H9 (cell line): ENCODE measurements at regions not wholly inside any gene's neighbourhood (a gene's known extent, or its start where the extent isn't known, plus 50 kb on each side); places are given as distances from the start of the nearest gene placed in this dataset.

ENCODE experiments used
- DNase-seq: peaks from one replicate; pipeline ENCODE4 v3.0.0-alpha.2; 2017
- H2AFZ ChIP-seq: one replicate; pipeline ENCODE4 v1.6.1; 2013; ENCODE audit warnings: mild to moderate bottlenecking, low read length, control low read depth, moderate library complexity
- H2AK5ac ChIP-seq: 2 replicates; pipeline ENCODE4 v1.6.1; 2013; ENCODE audit warnings: low read length, control low read depth, mixed read lengths; ENCODE audit not compliant: insufficient read length
- H2BK120ac ChIP-seq: one replicate; pipeline ENCODE4 v1.6.1; 2013; ENCODE audit warnings: low read depth, mild to moderate bottlenecking, low read length, control low read depth, inconsistent platforms; ENCODE audit not compliant: poor library complexity, severe bottlenecking
- H2BK12ac ChIP-seq: 2 replicates; pipeline ENCODE4 v1.6.1; 2013; ENCODE audit warnings: low read length, control low read depth, mixed read lengths, low read depth; ENCODE audit not compliant: insufficient read length
- H2BK15ac ChIP-seq: 2 replicates; pipeline ENCODE4 v1.6.1; 2013; ENCODE audit warnings: low read depth, low read length, control low read depth
- H2BK20ac ChIP-seq: one replicate; pipeline ENCODE4 v1.6.1; 2013; ENCODE audit warnings: low read depth, mild to moderate bottlenecking, low read length, control low read depth, inconsistent platforms; ENCODE audit not compliant: poor library complexity, severe bottlenecking
- H2BK5ac ChIP-seq: 2 replicates; pipeline ENCODE4 v1.6.1; 2013; ENCODE audit warnings: low read length, control low read depth, mixed read lengths; ENCODE audit not compliant: insufficient read length
- H3K14ac ChIP-seq: 2 replicates; pipeline ENCODE4 v1.6.1; 2013; ENCODE audit warnings: low read length, control low read depth; ENCODE audit not compliant: insufficient read depth
- H3K18ac ChIP-seq: 2 replicates; pipeline ENCODE4 v1.6.1; 2013; ENCODE audit warnings: low read depth, mild to moderate bottlenecking, mixed read lengths, low read length, control low read depth; ENCODE audit not compliant: insufficient read length
- H3K23ac ChIP-seq: 2 replicates; pipeline ENCODE4 v1.6.1; 2013; ENCODE audit warnings: low read length, control low read depth, mixed read lengths, low read depth; ENCODE audit not compliant: insufficient read length
- H3K23me2 ChIP-seq: 2 replicates; pipeline ENCODE4 v1.6.1; 2013; ENCODE audit warnings: low read depth, mild to moderate bottlenecking, mixed read lengths, low read length, control low read depth; ENCODE audit not compliant: insufficient read length, poor library complexity, severe bottlenecking
- H3K27ac ChIP-seq: 2 replicates; pipeline ENCODE4 v1.5.1; 2013; ENCODE audit warnings: low read length, control low read depth, mixed read lengths, low read depth; ENCODE audit not compliant: insufficient read length
- H3K27me3 ChIP-seq: 2 replicates; pipeline ENCODE4 v1.6.1; 2013; ENCODE audit warnings: low read length, control low read depth, inconsistent platforms; ENCODE audit not compliant: insufficient read depth
- H3K4ac ChIP-seq: 2 replicates; pipeline ENCODE4 v1.6.1; 2013; ENCODE audit warnings: low read depth, mild to moderate bottlenecking, control low read depth, inconsistent platforms, low read length, moderate library complexity
- H3K4me1 ChIP-seq: 2 replicates; pipeline ENCODE4 v1.6.1; 2013; ENCODE audit warnings: low read length, control low read depth, inconsistent platforms; ENCODE audit not compliant: insufficient read depth
- H3K4me2 ChIP-seq: 2 replicates; pipeline ENCODE4 v1.6.1; 2013; ENCODE audit warnings: low read length, control low read depth, mixed read lengths; ENCODE audit not compliant: insufficient read length, insufficient read depth
- H3K56ac ChIP-seq: 2 replicates; pipeline ENCODE4 v1.6.1; 2013; ENCODE audit warnings: low read depth, mild to moderate bottlenecking, mixed read lengths, low read length, control low read depth; ENCODE audit not compliant: insufficient read length
- H3K79me1 ChIP-seq: 2 replicates; pipeline ENCODE4 v1.6.1; 2013; ENCODE audit warnings: low read depth, mild to moderate bottlenecking, moderate library complexity, low read length, control low read depth, inconsistent platforms; ENCODE audit not compliant: insufficient read depth, poor library complexity, severe bottlenecking
- H3K79me2 ChIP-seq: 2 replicates; pipeline ENCODE4 v1.6.1; 2013; ENCODE audit warnings: low read length, control low read depth, inconsistent platforms; ENCODE audit not compliant: insufficient read depth
- H3K9ac ChIP-seq: 2 replicates; pipeline ENCODE4 v1.6.1; 2013; ENCODE audit warnings: low read length, control low read depth, mixed read lengths; ENCODE audit not compliant: insufficient read length; ENCODE audit errors: extremely low read depth
- H3K9me3 ChIP-seq: one replicate; pipeline ENCODE4 v1.6.1; 2013; ENCODE audit warnings: low read depth, low read length, inconsistent platforms; ENCODE audit not compliant: control insufficient read depth
- H3T11ph ChIP-seq: one replicate; pipeline ENCODE4 v1.6.1; 2013; ENCODE audit warnings: mild to moderate bottlenecking, low read length, control low read depth, inconsistent platforms
- H4K20me1 ChIP-seq: one replicate; pipeline ENCODE4 v1.6.1; 2013; ENCODE audit not compliant: control insufficient read depth, insufficient read length, insufficient read depth
- H4K5ac ChIP-seq: 2 replicates; pipeline ENCODE4 v1.6.1; 2013; ENCODE audit warnings: low read depth, mild to moderate bottlenecking, mixed read lengths, low read length, control low read depth; ENCODE audit not compliant: insufficient read length
- H4K8ac ChIP-seq: replicated peaks from 2 replicates; pipeline ENCODE4 v1.6.1; 2013; ENCODE audit warnings: low read length, control low read depth, mixed read lengths, low read depth; ENCODE audit not compliant: insufficient read length
- H4K91ac ChIP-seq: 2 replicates; pipeline ENCODE4 v1.6.1; 2013; ENCODE audit warnings: low read depth, mild to moderate bottlenecking, moderate library complexity, mixed read lengths, low read length, control low read depth; ENCODE audit not compliant: insufficient read length
- H3K27ac Mint-ChIP-seq, 3 experiments: 2 replicates in 2 of 3; 3 replicates in 1 of 3; pipeline ENCODE4 v1.8.0; 2020 to 2021; ENCODE audit warnings: mixed read lengths in 3 of 3, mild to moderate bottlenecking in 1 of 3, moderate library complexity in 1 of 3
- H3K27me3 Mint-ChIP-seq: 2 replicates; pipeline ENCODE4 v1.8.0; 2021; ENCODE audit warnings: low read depth, mild to moderate bottlenecking, moderate library complexity, mixed read lengths
- H3K36me3 Mint-ChIP-seq, 3 experiments: 2 replicates in 2 of 3; 3 replicates in 1 of 3; pipeline ENCODE4 v1.8.0; 2020 to 2021; ENCODE audit warnings: low read depth in 3 of 3, mixed read lengths in 3 of 3; ENCODE audit not compliant: insufficient read depth in 1 of 3
- H3K4me1 Mint-ChIP-seq, 2 experiments: 2 replicates each; pipeline ENCODE4 v1.8.0; 2020; ENCODE audit warnings: mixed read lengths in 2 of 2
- H3K4me3 Mint-ChIP-seq, 2 experiments: 2 replicates in 1 of 2; 3 replicates in 1 of 2; pipeline ENCODE4 v1.8.0; 2020 to 2021; ENCODE audit warnings: mild to moderate bottlenecking in 2 of 2, mixed read lengths in 2 of 2, moderate library complexity in 1 of 2
- H3K9me3 Mint-ChIP-seq, 2 experiments: 2 replicates in 1 of 2; 3 replicates in 1 of 2; pipeline ENCODE4 v1.8.0; 2020; ENCODE audit warnings: mild to moderate bottlenecking in 2 of 2, mixed read lengths in 2 of 2, moderate library complexity in 1 of 2
- WGBS: extraction: QIAGEN DNeasy Blood & Tissue Kit; methylation state at CpG from one replicate; pipeline ENCODE4 v1.1.7; 2013; ENCODE audit warnings: missing lambda C conversion rate, low lambda C conversion rate, mixed read lengths; ENCODE audit not compliant: insufficient read length; ENCODE audit errors: extremely low coverage; 5-methylcytosine and 5-hydroxymethylcytosine counted together
- TF ChIP-seq, protein P1 (sequence below): fragments of 200-600 bp; sonication (generic); conservative IDR thresholded peaks from 3 replicates; pipeline ENCODE4 v1.8.0; 2021; ENCODE audit warnings: antibody characterized with exemption, mild to moderate bottlenecking

DNA sequence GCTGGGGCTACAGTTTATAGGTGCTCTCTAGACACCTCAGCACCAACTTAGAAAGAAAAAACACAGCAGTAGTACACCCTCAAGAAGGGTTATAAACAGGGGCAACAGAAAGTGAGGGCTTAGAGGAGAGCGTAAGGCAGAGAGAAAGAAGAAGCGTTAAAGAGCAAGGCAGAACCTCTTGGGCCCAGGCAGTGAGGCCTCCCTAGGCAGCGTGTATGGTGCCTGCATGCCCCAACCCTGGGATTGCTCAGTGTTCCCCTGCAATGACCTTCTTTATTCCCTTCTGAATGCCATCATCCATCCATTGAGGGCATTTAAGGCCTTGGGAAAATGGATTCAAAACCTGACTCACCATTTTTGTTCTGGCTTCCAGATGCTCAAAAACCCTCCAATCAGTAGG is 130.0 kb upstream of the ARG1 start:
- WGBS: no CpG with 5 or more reads among the region's 3 CpGs
- TF ChIP-seq, protein P1, sequence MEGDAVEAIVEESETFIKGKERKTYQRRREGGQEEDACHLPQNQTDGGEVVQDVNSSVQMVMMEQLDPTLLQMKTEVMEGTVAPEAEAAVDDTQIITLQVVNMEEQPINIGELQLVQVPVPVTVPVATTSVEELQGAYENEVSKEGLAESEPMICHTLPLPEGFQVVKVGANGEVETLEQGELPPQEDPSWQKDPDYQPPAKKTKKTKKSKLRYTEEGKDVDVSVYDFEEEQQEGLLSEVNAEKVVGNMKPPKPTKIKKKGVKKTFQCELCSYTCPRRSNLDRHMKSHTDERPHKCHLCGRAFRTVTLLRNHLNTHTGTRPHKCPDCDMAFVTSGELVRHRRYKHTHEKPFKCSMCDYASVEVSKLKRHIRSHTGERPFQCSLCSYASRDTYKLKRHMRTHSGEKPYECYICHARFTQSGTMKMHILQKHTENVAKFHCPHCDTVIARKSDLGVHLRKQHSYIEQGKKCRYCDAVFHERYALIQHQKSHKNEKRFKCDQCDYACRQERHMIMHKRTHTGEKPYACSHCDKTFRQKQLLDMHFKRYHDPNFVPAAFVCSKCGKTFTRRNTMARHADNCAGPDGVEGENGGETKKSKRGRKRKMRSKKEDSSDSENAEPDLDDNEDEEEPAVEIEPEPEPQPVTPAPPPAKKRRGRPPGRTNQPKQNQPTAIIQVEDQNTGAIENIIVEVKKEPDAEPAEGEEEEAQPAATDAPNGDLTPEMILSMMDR: no peak
- no peak overlapping the region for H4K5ac ChIP-seq
- Mint-ChIP-seq H3K36me3 (peaks cover 0 to 4% (median 0%) of the 10 kb centered on the region in 3 experiments; a peak in 2 of 7 replicates), H3K9me3 (peaks cover 0 to 5% of the 10 kb centered on the region in 2 experiments; a peak in 3 of 5 replicates), H3K4me1 (no peaks in the 10 kb centered on the region; a peak in 1 of 4 replicates), H3K4me3 (no peak overlapping the region), H3K27ac (no peak overlapping the region), H3K27me3 (no peaks in the 10 kb centered on the region)
- no peaks in the 10 kb centered on the region for H4K20me1 ChIP-seq
- no peak overlapping the region for H3K23ac ChIP-seq
- H3K9me3 ChIP-seq: no peaks in the 10 kb centered on the region
- H2AK5ac ChIP-seq: no peak overlapping the region
- H4K91ac ChIP-seq: no peak overlapping the region
- no peak overlapping the region for H2AFZ ChIP-seq
- no peaks in the 10 kb centered on the region for H3K79me1 ChIP-seq
- H3K79me2 ChIP-seq: no peaks in the 10 kb centered on the region
- H2BK5ac ChIP-seq: no peak overlapping the region
- H2BK20ac ChIP-seq: no peak overlapping the region
- H2BK120ac ChIP-seq: no peak overlapping the region
- no peak overlapping the region for H3K9ac ChIP-seq
- H3K14ac ChIP-seq: no peak overlapping the region
- no peak overlapping the region for H3K27ac ChIP-seq
- H3K4ac ChIP-seq: no peak overlapping the region
- no peak overlapping the region for H2BK12ac ChIP-seq
- H3K4me2 ChIP-seq: no peak overlapping the region
- H3K56ac ChIP-seq: no peak overlapping the region
- H3K4me1 ChIP-seq: no peaks in the 10 kb centered on the region
- H4K8ac ChIP-seq: no peak overlapping the region
- no peaks in the 10 kb centered on the region for H3K27me3 ChIP-seq
- no peak overlapping the region for H2BK15ac ChIP-seq
- DNase-seq: no peak
- no peaks in the 10 kb centered on the region for H3K23me2 ChIP-seq
- no peak overlapping the region for H3K18ac ChIP-seq
- H3T11ph ChIP-seq: no peak overlapping the region
